ENCODE measurements at regions not wholly inside any gene's neighbourhood (a gene's known extent, or its start where the extent isn't known, plus 50 kb on each side); places are given as distances from the start of the nearest gene placed in this dataset.

- WGBS: 77% methylated on average over 2 of the region's 2 CpGs
- TF ChIP-seq POLR2AphosphoS5 (IDR thresholded peaks at IDR 0.05) (no peak), POLR2A (IDR thresholded peaks at IDR 0.05) (no peak)
- intact Hi-C loops (cut with DNase I): no loop called here
These were observed 229.8 kb downstream of the RASSF9 start for GRCh38 chr12:85606455-85606854.

GRCh38 chr12:85609778-85610177, 226.4 kb downstream of the RASSF9 start:
- intact Hi-C loops (cut with DNase I): no loop called here
- Histone ChIP-seq H3K4me3 (no peak overlapping the region), H3K27me3 (replicated peaks; ENCODE audit: insufficient read depth) (no peaks in the 10 kb centered on the region), H3K9me3 (no peaks in the 10 kb centered on the region), H3K27ac (no peak overlapping the region), H3K36me3 (no peaks in the 10 kb centered on the region), H3K4me1 (replicated peaks) (no peaks in the 10 kb centered on the region)
- no peak for DNase-seq (ENCODE audit: low spot score)
- WGBS: 71% methylated on average over 2 of the region's 2 CpGs
- TF ChIP-seq POLR2AphosphoS5 (IDR thresholded peaks at IDR 0.05): no peak
- TF ChIP-seq POLR2A (IDR thresholded peaks at IDR 0.05): no peak
- no peak for TF ChIP-seq CTCF (IDR thresholded peaks at IDR 0.05)

More at GRCh38 chr12:85606455-85606854, 229.8 kb downstream of the RASSF9 start:
- no peaks in the 10 kb centered on the region for H3K36me3 ChIP-seq
- no peaks in the 10 kb centered on the region for H3K9me3 ChIP-seq
- no peak overlapping the region for H3K4me3 ChIP-seq
- H3K27me3 ChIP-seq (replicated peaks; ENCODE audit: insufficient read depth): no peaks in the 10 kb centered on the region
- no peak for DNase-seq (ENCODE audit: low spot score)
- no peak overlapping the region for H3K27ac ChIP-seq
- no peaks in the 10 kb centered on the region for H3K4me1 ChIP-seq (replicated peaks)

GRCh38 chr12:85610194-85610593, 226.0 kb downstream of the RASSF9 start:
- TF ChIP-seq POLR2A (IDR thresholded peaks at IDR 0.05) (no peak), POLR2AphosphoS5 (IDR thresholded peaks at IDR 0.05) (no peak), CTCF (IDR thresholded peaks at IDR 0.05) (no peak)
- no peaks in the 10 kb centered on the region for H3K36me3 ChIP-seq
- no peak for DNase-seq (ENCODE audit: low spot score)
- H3K27me3 ChIP-seq (replicated peaks; ENCODE audit: insufficient read depth): no peaks in the 10 kb centered on the region
- no peak overlapping the region for H3K4me3 ChIP-seq
- no peaks in the 10 kb centered on the region for H3K4me1 ChIP-seq (replicated peaks)
- H3K27ac ChIP-seq: no peak overlapping the region
- no peaks in the 10 kb centered on the region for H3K9me3 ChIP-seq
- intact Hi-C loops (cut with DNase I): no loop called here
- WGBS: 83% methylated on average over 4 of the region's 4 CpGs

GRCh38 chr12:85616201-85616600, 220.0 kb downstream of the RASSF9 start:
- DNase-seq (ENCODE audit: low spot score): no peak
- intact Hi-C loops (cut with DNase I): no loop called here
- Histone ChIP-seq H3K27ac (no peak overlapping the region), H3K27me3 (replicated peaks; ENCODE audit: insufficient read depth) (no peaks in the 10 kb centered on the region), H3K9me3 (no peaks in the 10 kb centered on the region), H3K4me1 (replicated peaks) (no peaks in the 10 kb centered on the region), H3K36me3 (no peaks in the 10 kb centered on the region), H3K4me3 (no peak overlapping the region)
- TF ChIP-seq POLR2AphosphoS5 (IDR thresholded peaks at IDR 0.05) (no peak), CTCF (IDR thresholded peaks at IDR 0.05) (no peak), POLR2A (IDR thresholded peaks at IDR 0.05) (no peak)
- WGBS: 87% methylated on average over 2 of the region's 2 CpGs

- H3K27ac ChIP-seq: no peak overlapping the region
- H3K4me3 ChIP-seq: no peak overlapping the region
- H3K4me1 ChIP-seq (replicated peaks): no peaks in the 10 kb centered on the region
- TF ChIP-seq POLR2AphosphoS5 (IDR thresholded peaks at IDR 0.05) (no peak), CTCF (IDR thresholded peaks at IDR 0.05) (no peak)
- H3K9me3 ChIP-seq: no peaks in the 10 kb centered on the region
- H3K36me3 ChIP-seq: no peaks in the 10 kb centered on the region
- H3K27me3 ChIP-seq (replicated peaks; ENCODE audit: insufficient read depth): no peaks in the 10 kb centered on the region
- intact Hi-C loops (cut with DNase I): no loop called here
- no peak for DNase-seq (ENCODE audit: low spot score)
- 68% methylated on average over 3 of the region's 3 CpGs for WGBS
These were observed 218.7 kb downstream of the RASSF9 start for GRCh38 chr12:85617307-85618091.
